SHP77 (cell line): ENCODE measurements at regions not wholly inside any gene's neighbourhood (a gene's known extent, or its start where the extent isn't known, plus 50 kb on each side); places are given as distances from the start of the nearest gene placed in this dataset.
"Not testable (repeated sequence)": the region's sequence is repeated elsewhere in the genome, so short reads cannot be mapped to it uniquely, and the experiment has no call there.

Source experiments
- DNase-seq, 2 experiments: peaks; one replicate each; lab custom pipeline; 2025; lab: John Stamatoyannopoulos, UW

- no peak for DNase-seq
Observed at GRCh38 chr3:152100491-152101132, 168.1 kb upstream of the MBNL1 start.

GRCh38 chr3:152102410-152102809 lies 166.3 kb upstream of the MBNL1 start:
- no peak for DNase-seq

DNA sequence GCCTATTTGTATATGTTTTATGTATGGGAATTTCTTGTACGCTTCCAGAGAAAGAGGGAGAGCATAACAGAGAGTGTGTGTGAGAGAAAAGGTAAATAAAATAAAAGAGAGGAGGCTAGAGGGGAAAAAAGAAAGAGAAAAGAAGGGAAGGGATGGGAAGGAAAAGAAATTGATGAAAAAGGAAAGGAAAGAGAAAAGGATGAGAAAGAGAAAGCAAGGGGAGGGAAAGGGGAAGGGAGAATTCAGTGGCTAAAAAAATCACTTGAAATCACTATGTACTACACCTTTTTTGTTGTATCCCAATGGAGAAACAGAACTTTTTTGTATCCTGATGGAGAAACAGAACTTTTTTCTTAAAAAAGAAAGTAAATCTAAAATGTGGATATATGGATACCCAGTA lies 165.5 kb upstream of the MBNL1 start:
- no peak for DNase-seq

GRCh38 chr3:152104847-152105415 lies 163.8 kb upstream of the MBNL1 start:
- no peak for DNase-seq

- DNase-seq, result no peak
Observed at GRCh38 chr3:152105446-152105845, 163.3 kb upstream of the MBNL1 start.

DNA sequence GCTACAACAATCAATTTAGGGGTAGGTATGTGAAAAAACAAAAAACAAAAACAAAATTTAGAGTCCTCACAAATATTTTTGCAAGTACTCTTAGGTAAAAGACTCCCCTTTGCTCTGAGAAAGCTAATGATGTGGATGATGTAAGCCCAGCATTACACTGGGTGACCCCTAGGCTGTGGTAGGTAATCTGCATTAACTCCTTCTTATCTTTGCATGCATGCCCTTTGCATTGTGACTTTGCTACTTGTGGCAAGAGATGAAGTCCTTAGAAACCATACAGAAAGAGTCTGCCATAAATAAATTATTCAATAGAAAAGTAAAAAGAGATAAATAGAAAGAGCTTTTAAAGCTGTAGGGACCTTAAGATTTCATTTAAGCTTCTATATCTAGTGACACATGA lies 159.7 kb upstream of the MBNL1 start:
- no peak for DNase-seq

GRCh38 chr3:152113413-152113812 lies 155.3 kb upstream of the MBNL1 start:
- DNase-seq, result no peak

DNA sequence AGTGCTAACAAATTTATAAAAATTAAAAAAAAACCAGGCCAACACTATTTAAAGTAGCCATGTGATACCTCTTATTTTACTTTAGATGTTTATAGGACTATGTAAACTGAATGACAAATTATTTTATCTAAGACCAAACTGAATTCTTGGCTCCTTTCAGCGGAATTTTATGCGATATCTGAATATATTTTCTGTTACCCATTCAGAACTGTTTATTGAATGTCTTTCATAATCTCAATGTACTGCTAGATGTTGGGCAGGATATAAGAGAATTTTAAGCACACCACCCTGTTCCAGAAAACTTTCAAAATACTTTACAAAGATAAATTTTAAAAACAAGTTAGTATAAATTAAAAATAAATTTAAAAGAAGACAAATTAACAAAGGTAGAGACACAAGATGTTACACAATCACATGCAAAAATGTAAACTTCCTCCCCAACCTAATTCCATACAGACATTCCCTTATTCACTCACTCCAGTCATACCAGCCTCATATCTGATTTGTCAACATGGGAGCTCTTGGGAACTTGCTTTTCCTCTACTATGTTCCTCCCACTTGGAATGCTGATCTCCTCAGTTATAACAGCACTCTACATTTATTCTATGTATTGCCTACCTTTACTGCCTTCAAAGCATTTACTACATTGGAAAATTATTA lies 154.6 kb upstream of the MBNL1 start:
- DNase-seq, result no peak

DNA sequence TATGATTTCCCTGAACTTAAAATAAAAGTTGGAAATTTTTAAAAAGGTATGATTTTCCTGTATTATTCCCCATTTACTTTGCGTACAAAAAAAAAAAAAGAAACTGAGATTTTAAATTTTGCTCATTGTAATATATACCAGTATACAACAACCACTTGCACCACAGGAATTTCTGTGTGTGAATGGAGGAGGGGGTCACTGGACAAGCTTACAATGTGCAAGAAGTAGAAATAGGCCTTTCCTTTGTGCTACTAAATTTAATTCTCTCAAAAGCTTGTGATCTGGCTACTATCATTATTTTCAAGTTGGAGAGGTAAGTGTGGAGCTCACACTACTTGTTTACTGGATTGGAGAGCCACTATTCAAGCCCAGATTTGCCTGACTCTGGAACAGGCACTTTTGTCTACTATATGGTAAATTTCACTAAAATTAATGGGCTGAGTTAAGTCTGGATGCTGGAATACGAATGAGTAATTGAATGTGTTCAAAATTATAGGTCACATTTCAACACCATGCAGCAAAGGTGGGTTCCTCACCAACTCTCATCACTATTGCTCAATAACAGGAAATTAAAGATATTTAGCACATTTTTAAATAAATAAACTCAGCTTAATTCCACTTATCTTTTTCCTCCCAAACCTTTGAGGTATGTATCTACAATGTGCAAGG lies 148.0 kb upstream of the MBNL1 start:
- no peak for DNase-seq

GRCh38 chr3:152121270-152121636 lies 147.5 kb upstream of the MBNL1 start:
- DNase-seq, result no peak

DNA sequence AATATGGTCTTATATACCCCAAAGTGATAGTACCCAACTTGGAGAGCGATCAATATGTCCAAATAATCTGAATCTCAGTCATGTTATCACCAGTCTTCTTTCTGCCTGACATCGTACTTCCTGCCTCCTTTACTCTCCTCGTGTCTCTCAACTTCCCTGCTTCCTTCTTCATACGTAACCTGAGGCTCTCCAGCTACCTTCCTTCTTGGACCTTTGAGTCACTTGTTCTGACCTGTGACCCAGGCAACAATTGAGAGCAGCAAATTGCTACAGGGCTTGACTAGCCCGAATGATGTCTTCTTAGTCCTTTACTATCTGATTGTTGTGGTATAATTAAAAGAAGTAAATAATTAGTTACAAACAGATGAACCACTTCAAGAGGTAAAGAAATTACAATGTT lies 145.9 kb upstream of the MBNL1 start:
- no peak for DNase-seq

GRCh38 chr3:152123457-152123856 lies 145.3 kb upstream of the MBNL1 start:
- no peak for DNase-seq

DNA sequence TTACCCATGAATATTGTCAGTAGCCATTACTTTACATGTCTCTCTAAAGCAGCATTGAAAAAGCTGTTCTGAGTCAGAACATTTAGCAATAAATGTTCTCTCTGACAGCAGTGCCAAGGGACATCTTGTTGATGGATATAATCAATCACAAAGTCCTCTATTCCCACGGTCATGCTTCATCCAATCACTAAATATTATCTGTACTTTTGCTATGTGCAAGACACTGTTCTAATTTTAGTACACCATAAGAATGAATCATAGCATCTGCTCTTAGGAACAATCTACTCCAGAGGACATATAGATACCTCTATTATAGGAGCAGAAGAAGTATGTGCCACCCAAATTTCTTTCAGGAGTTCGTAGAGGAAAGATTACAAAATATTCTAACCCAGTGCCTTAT lies 142.5 kb upstream of the MBNL1 start:
- DNase-seq, result no peak

- DNase-seq, result no peak
Observed at GRCh38 chr3:152127058-152127457, 141.7 kb upstream of the MBNL1 start.

DNA sequence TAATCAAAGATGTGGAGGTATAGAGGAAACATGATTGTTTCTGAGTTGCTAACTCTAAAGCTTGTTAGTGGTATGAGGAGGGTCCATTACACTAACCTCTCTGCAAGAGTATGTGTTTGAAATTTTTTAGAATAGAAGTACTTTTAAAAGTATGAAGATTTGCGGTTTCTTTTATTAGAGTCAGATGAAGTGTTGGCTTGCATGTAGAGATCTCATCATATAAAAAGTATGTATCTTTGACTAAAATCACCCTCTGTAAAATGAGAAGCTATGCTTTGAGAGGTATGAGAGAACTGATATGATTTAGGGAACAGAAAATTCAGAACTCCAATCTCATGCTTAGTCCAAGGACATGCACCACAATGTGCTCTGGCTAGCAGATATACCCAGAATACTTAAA lies 140.4 kb upstream of the MBNL1 start:
- DNase-seq, result no peak

- no peak for DNase-seq
Observed at GRCh38 chr3:152139651-152140050, 129.1 kb upstream of the MBNL1 start.

- DNase-seq, result no peak
Observed at GRCh38 chr3:152146461-152146860, 122.3 kb upstream of the MBNL1 start.

- DNase-seq, result no peak
Observed at GRCh38 chr3:152147748-152148147, 121.0 kb upstream of the MBNL1 start.

- no peak for DNase-seq
Observed at GRCh38 chr3:152148579-152148978, 120.2 kb upstream of the MBNL1 start.

- no peak for DNase-seq
Observed at GRCh38 chr3:152149832-152150231, 118.9 kb upstream of the MBNL1 start.

DNA sequence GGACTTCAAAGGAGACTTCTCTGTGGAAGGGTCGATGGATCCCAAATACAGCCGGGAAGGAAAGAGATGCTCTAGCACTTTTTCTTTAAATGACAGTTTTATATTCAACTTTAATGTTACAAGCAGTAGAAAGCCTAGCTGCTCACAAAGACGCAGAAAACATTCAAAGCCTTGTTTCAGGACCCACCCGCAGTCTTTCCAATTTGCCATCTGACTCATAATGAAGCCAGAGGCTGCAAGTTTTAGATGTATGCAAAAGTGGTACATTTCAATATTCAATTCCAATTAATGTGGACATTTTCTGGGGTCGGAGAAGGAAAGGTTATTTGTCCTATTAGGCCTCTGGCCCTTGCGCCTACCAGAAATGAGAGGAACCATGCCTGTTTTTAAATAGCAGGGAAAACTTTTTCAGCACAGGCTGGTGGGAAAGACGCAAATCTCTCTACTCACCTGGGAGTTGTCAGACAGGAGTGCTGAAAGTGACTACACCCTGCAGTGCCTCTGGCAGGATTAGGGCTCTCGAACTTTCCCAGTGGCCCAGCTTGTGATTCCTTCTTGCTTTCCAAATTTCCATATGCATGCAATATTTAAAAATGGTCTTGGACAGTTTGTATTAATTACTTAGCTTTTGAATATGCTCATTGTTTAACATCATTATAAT lies 117.4 kb upstream of the MBNL1 start:
- no peak for DNase-seq

- not testable (repeated sequence) for DNase-seq
Observed at GRCh38 chr3:152151877-152152765, 116.6 kb upstream of the MBNL1 start.
